SK-N-SH (cell line): ENCODE measurements at regions not wholly inside any gene's neighbourhood (a gene's known extent, or its start where the extent isn't known, plus 50 kb on each side); places are given as distances from the start of the nearest gene placed in this dataset.

Experiments used
- CTCF ChIA-PET: fragments of 300-600, 350-600 bp; formaldehyde crosslinking; extraction: SDS; loops from one replicate; lab custom pipeline; 2021; lab: Yijun Ruan, JAX
- POLR2A ChIA-PET: fragments of 350-600 bp; sonication (Branson Sonifier 250); formaldehyde crosslinking; extraction: SDS; loops from one replicate; lab custom pipeline; 2020; ENCODE audit warnings: antibody characterized with exemption, inconsistent platforms; lab: Yijun Ruan, JAX
- DNase-seq: peaks from one replicate; pipeline ENCODE4 v3.0.0; 2012
- H2AFZ ChIP-seq: fragments of 200-600 bp; sonication (generic); 2 replicates; pipeline ENCODE4 v1.8.1; 2016; ENCODE audit warnings: antibody characterized with exemption, mild to moderate bottlenecking, low read depth
- H3F3A ChIP-seq: fragments of 200-600 bp; sonication (generic); replicated peaks from 2 replicates; pipeline ENCODE3; 2016; ENCODE audit warnings: antibody characterized with exemption, mild to moderate bottlenecking; ENCODE audit not compliant: insufficient read depth
- H3K27ac ChIP-seq, 2 experiments: fragments of 200-500 bp in 1 of 2; fragments of 200-600 bp in 1 of 2; sonication (Bioruptor generic) in 1 of 2; sonication (generic), shearing (Covaris generic) in 1 of 2; 2 replicates each; pipeline versions ENCODE4 v1.5.1 to v1.6.1; 2014 to 2016; ENCODE audit warnings: low read depth in 2 of 2, inconsistent platforms in 1 of 2, low read length in 1 of 2, mild to moderate bottlenecking in 1 of 2, mixed read lengths in 1 of 2
- H3K27me3 ChIP-seq: fragments of 200-600 bp; sonication (generic), shearing (Covaris generic); 2 replicates; pipeline ENCODE4 v1.6.1; 2016; ENCODE audit warnings: mixed run types; ENCODE audit not compliant: insufficient read depth
- H3K36me3 ChIP-seq, 2 experiments: fragments of 200-500 bp in 1 of 2; fragments of 200-600 bp in 1 of 2; sonication (Bioruptor generic) in 1 of 2; sonication (generic) in 1 of 2; replicated peaks in 1 of 2; 2 replicates each; pipeline versions ENCODE3 to v1.5.1; 2014 to 2016; ENCODE audit warnings: low read length in 1 of 2, mild to moderate bottlenecking in 1 of 2; ENCODE audit not compliant: insufficient read depth in 2 of 2, control insufficient read depth in 1 of 2
- H3K4me1 ChIP-seq, 2 experiments: fragments of 200-500 bp in 1 of 2; fragments of 200-600 bp in 1 of 2; sonication (Bioruptor generic) in 1 of 2; sonication (generic), shearing (Covaris generic) in 1 of 2; 2 replicates each; pipeline versions ENCODE4 v1.5.1 to v1.6.1; 2014 to 2016; ENCODE audit warnings: low read depth in 1 of 2, low read length in 1 of 2, mixed run types in 1 of 2; ENCODE audit not compliant: insufficient read depth in 2 of 2, control insufficient read depth in 1 of 2
- H3K4me2 ChIP-seq: fragments of 200-600 bp; sonication (generic), shearing (Covaris generic); 2 replicates; pipeline ENCODE4 v1.6.1; 2017; ENCODE audit warnings: mixed run types
- H3K4me3 ChIP-seq, 2 experiments: fragments of 200-500 bp in 1 of 2; fragments of 200-600 bp in 1 of 2; sonication (Bioruptor generic) in 1 of 2; sonication (generic), shearing (Covaris generic) in 1 of 2; 2 replicates each; pipeline versions ENCODE4 v1.5.1 to v1.8.1; 2014 to 2016; ENCODE audit warnings: low read depth in 2 of 2, inconsistent platforms in 1 of 2, low read length in 1 of 2, mild to moderate bottlenecking in 1 of 2, mixed read lengths in 1 of 2, moderate library complexity in 1 of 2
- H3K79me2 ChIP-seq: fragments of 200-600 bp; sonication (generic); 2 replicates; pipeline ENCODE4 v1.8.1; 2017; ENCODE audit warnings: mild to moderate bottlenecking; ENCODE audit not compliant: insufficient read depth
- H3K9ac ChIP-seq: fragments of 200-600 bp; sonication (generic); 2 replicates; pipeline ENCODE4 v1.6.1; 2017; ENCODE audit warnings: mixed run types
- H3K9me2 ChIP-seq: fragments of 200-600 bp; sonication (generic); 2 replicates; pipeline ENCODE4 v1.6.1; 2017; ENCODE audit warnings: mixed run types
- H3K9me3 ChIP-seq: fragments of 200-600 bp; sonication (generic); 2 replicates; pipeline ENCODE4 v1.6.1; 2017; ENCODE audit warnings: mixed run types, mild to moderate bottlenecking, moderate library complexity
- H4K20me1 ChIP-seq: fragments of 200-600 bp; sonication (generic); 2 replicates; pipeline ENCODE4 v1.6.1; 2017; ENCODE audit warnings: mild to moderate bottlenecking, mixed run types; ENCODE audit not compliant: insufficient read depth
- CTCF ChIP-seq: fragments of 200-600 bp; sonication (generic); IDR thresholded peaks from 2 replicates; pipeline ENCODE4 v1.6.1; 2017; ENCODE audit warnings: antibody characterized with exemption, mild to moderate bottlenecking, moderate library complexity
- ELF1 ChIP-seq: IDR thresholded peaks from 2 replicates; pipeline ENCODE4 v1.4.0; 2012
- GABPA ChIP-seq: IDR thresholded peaks from 2 replicates; pipeline ENCODE4 v1.4.0; 2012; ENCODE audit warnings: low read depth, mild to moderate bottlenecking
- MXI1 ChIP-seq: IDR thresholded peaks from 2 replicates; pipeline ENCODE4 v1.6.1; 2012; ENCODE audit warnings: mild to moderate bottlenecking, low read depth, low read length, improper control_type of control experiment
- POLR2AphosphoS5 ChIP-seq: IDR thresholded peaks from 2 replicates; pipeline ENCODE4 v1.6.1; 2012; ENCODE audit warnings: low read depth, low read length
- RAD21 ChIP-seq: IDR thresholded peaks from 2 replicates; pipeline ENCODE4 v1.6.1; 2012; ENCODE audit warnings: mild to moderate bottlenecking, low read length
- SMC3 ChIP-seq: IDR thresholded peaks from 2 replicates; pipeline ENCODE4 v1.6.1; 2012; ENCODE audit warnings: low read depth, low read length, improper control_type of control experiment
- TAF1 ChIP-seq: IDR thresholded peaks from 2 replicates; pipeline ENCODE4 v1.6.1; 2012; ENCODE audit warnings: low read depth, mild to moderate bottlenecking, low read length, moderate library complexity, borderline replicate concordance
- WGBS: methylation state at CpG from one replicate; pipeline ENCODE4 v1.1.6; 2017; ENCODE audit warnings: low lambda C conversion rate; 5-methylcytosine and 5-hydroxymethylcytosine counted together

GRCh38 chr14:73787486-73788316 lies 63.9 kb upstream of the PTGR2 start:
- ChIA-PET CTCF (interaction anchor here (0.8 to 3.6 kb wide), 6 partner anchors 10 to 64 kb away, joined by 3 to 24 read pairs (median 3); partner anchors contain the start of gene PTGR2), POLR2A (interaction anchor here (1.2 to 1.4 kb wide), 2 partner anchors 10 to 34 kb away, joined by 3 read pairs; no protein-coding TSS in a partner anchor)
- no peaks in the 10 kb centered on the region for H3K36me3 ChIP-seq
- H3K4me3 ChIP-seq, result peak overlapping the region; percentile 80 to 88
- H3K27ac ChIP-seq, result peak overlapping the region; percentile 72 to 87
- H4K20me1 ChIP-seq, result peaks cover 3% of the 10 kb centered on the region; the same call in 1 of the 2 replicates
- H3K27me3 ChIP-seq, result no peaks in the 10 kb centered on the region
- WGBS, result 37% methylated on average over 17 of the region's 17 CpGs
- H3K9ac ChIP-seq, result peak overlapping the region; percentile 90
- 0 out of 2 replicates have a peak, but pooled peaks have one; percentile 8 for TF ChIP-seq TAF1
- no peak for TF ChIP-seq CTCF
- no peak for TF ChIP-seq SMC3
- peaks cover 59% of the 10 kb centered on the region for H3K79me2 ChIP-seq
- H3K4me2 ChIP-seq, result peak overlapping the region; percentile 79
- H3K4me1 ChIP-seq, result peaks cover 20 to 28% of the 10 kb centered on the region in 2 experiments
- peaks cover 15% of the 10 kb centered on the region for H3F3A ChIP-seq
- DNase-seq, result no peak
- peak overlapping the region; percentile 92 for H2AFZ ChIP-seq
- no peaks in the 10 kb centered on the region for H3K9me3 ChIP-seq
- H3K9me2 ChIP-seq, result no peaks in the 10 kb centered on the region

GRCh38 chr14:73786636-73787485 lies 64.8 kb upstream of the PTGR2 start:
- peak overlapping the region; percentile 90 for H3K9ac ChIP-seq
- ChIA-PET CTCF (interaction anchor here (0.8 to 3.7 kb wide), 11 partner anchors 9 to 100 kb away, joined by 3 to 24 read pairs (median 3); partner anchors contain the start of genes PTGR2 and ZNF410), POLR2A (interaction anchor here (0.6 to 2.0 kb wide), 7 partner anchors 9 to 77 kb away, joined by 3 to 7 read pairs (median 3); partner anchors contain the start of gene PTGR2)
- peak overlapping the region; percentile 80 to 88 for H3K4me3 ChIP-seq
- peak overlapping the region; percentile 79 for H3K4me2 ChIP-seq
- H3K27me3 ChIP-seq, result no peaks in the 10 kb centered on the region
- H3K9me3 ChIP-seq, result no peaks in the 10 kb centered on the region
- no peak for TF ChIP-seq ELF1
- TF ChIP-seq POLR2AphosphoS5, result 0 out of 2 replicates have a peak, but pooled peaks have one; percentile 5
- no peak for TF ChIP-seq RAD21
- TF ChIP-seq MXI1, result peak; percentile 28; the same call in 1 of the 2 replicates
- peak; percentile 36; the same call in 1 of the 2 replicates for TF ChIP-seq GABPA
- TF ChIP-seq TAF1, result peak; percentile 11
- peaks cover 15% of the 10 kb centered on the region for H3F3A ChIP-seq
- peak; percentile 83 for DNase-seq
- H2AFZ ChIP-seq, result peak overlapping the region; percentile 92
- H3K79me2 ChIP-seq, result peaks cover 67% of the 10 kb centered on the region
- H3K4me1 ChIP-seq, result peaks cover 20 to 31% of the 10 kb centered on the region in 2 experiments
- H3K36me3 ChIP-seq, result no peaks in the 10 kb centered on the region
- no peaks in the 10 kb centered on the region for H3K9me2 ChIP-seq
- peaks cover 3% of the 10 kb centered on the region; the same call in 1 of the 2 replicates for H4K20me1 ChIP-seq
- 0% methylated on average over 2 of the region's 105 CpGs for WGBS
- H3K27ac ChIP-seq, result peak overlapping the region; percentile 72 to 87
